Testis (tissue), 2 donors: ENCODE measurements at regions not wholly inside any gene's neighbourhood (a gene's known extent, or its start where the extent isn't known, plus 50 kb on each side); places are given as distances from the start of the nearest gene placed in this dataset.

Experiments used
- DNase-seq: peaks from one replicate; pipeline ENCODE4 v3.0.0-alpha.2; 2019
- H3K27ac ChIP-seq, 2 donors: fragments of 200-600 bp; sonication (generic); one replicate each; pipeline ENCODE4 v1.5.1; 2019
- H3K27me3 ChIP-seq: fragments of 200-600 bp; sonication (generic); one replicate; pipeline ENCODE4 v1.5.1; 2019
- H3K36me3 ChIP-seq: fragments of 200-600 bp; sonication (generic); one replicate; pipeline ENCODE4 v1.5.1; 2017; ENCODE audit warnings: low read depth; ENCODE audit errors: missing control alignments
- H3K4me1 ChIP-seq: fragments of 200-600 bp; sonication (generic); one replicate; pipeline ENCODE4 v1.5.1; 2019
- H3K4me3 ChIP-seq, 2 donors: fragments of 200-600 bp; sonication (generic); one replicate each; pipeline ENCODE4 v1.5.1; 2017 to 2019
- H3K9me3 ChIP-seq: fragments of 200-600 bp; sonication (generic); one replicate; pipeline ENCODE4 v1.5.1; 2017
- CTCF ChIP-seq, 3 experiments: fragments of 450-650 bp in 2 of 3; fragments of 200-600 bp in 1 of 3; sonication (generic) in 1 of 3; IDR thresholded peaks; one replicate each; pipeline ENCODE4 v1.5.1; 2016 to 2019; ENCODE audit warnings: antibody characterized with exemption in 3 of 3, mild to moderate bottlenecking in 2 of 3, moderate library complexity in 1 of 3
- POLR2A ChIP-seq: fragments of 450-650 bp; IDR thresholded peaks from one replicate; pipeline ENCODE4 v1.6.1; 2017; ENCODE audit warnings: antibody characterized with exemption, mild to moderate bottlenecking, moderate library complexity
- WGBS, 2 donors: methylation state at CpG; one replicate each; pipeline ENCODE4 v1.1.5; 2018; 5-methylcytosine and 5-hydroxymethylcytosine counted together
- intact Hi-C: fragments of 100-400 bp; cut with DNase I; formaldehyde crosslinking; loops from one replicate; pipeline ENCODE4 v1.15.1; 2023; ENCODE audit warnings: low total_unique reads

- no peak for TF ChIP-seq CTCF (IDR thresholded peaks at IDR 0.05)
- no peak for TF ChIP-seq POLR2A
Observed at GRCh38 chr5:87949676-87950631, 318.7 kb downstream of the TMEM161B start.

GRCh38 chr5:87948486-87948885 is 320.2 kb downstream of the TMEM161B start:
- intact Hi-C loops, result no loop called here
- Histone ChIP-seq H3K4me3 (no peak overlapping the region), H3K4me1 (no peaks in the 10 kb centered on the region), H3K27me3 (no peaks in the 10 kb centered on the region), H3K36me3 (no peaks in the 10 kb centered on the region), H3K27ac (no peak overlapping the region), H3K9me3 (no peaks in the 10 kb centered on the region)
- no peak for DNase-seq
- TF ChIP-seq POLR2A, result no peak
- no peak for TF ChIP-seq CTCF (IDR thresholded peaks at IDR 0.05)
- 75 to 86% methylated on average over 2 of the region's 2 CpGs for WGBS, 2 donors

More at GRCh38 chr5:87949676-87950631, 318.7 kb downstream of the TMEM161B start:
- intact Hi-C loops, result no loop called here
- no peaks in the 10 kb centered on the region for H3K9me3 ChIP-seq
- H3K4me1 ChIP-seq, result no peaks in the 10 kb centered on the region
- no peaks in the 10 kb centered on the region for H3K27me3 ChIP-seq
- DNase-seq, result no peak
- no peaks in the 10 kb centered on the region for H3K36me3 ChIP-seq
- H3K4me3 ChIP-seq, result no peak overlapping the region
- WGBS, 2 donors, result 50 to 51% methylated on average over 10 of the region's 10 CpGs
- H3K27ac ChIP-seq, result no peak overlapping the region

GRCh38 chr5:87946271-87946670 is 322.4 kb downstream of the TMEM161B start:
- DNase-seq, result no peak
- WGBS, 2 donors, result 40% methylated on average over 4 of the region's 4 CpGs
- H3K9me3 ChIP-seq, result no peaks in the 10 kb centered on the region
- no peaks in the 10 kb centered on the region for H3K27me3 ChIP-seq
- H3K4me3 ChIP-seq, result no peak overlapping the region
- no peak for TF ChIP-seq CTCF (IDR thresholded peaks at IDR 0.05)
- no peak for TF ChIP-seq POLR2A
- no peak overlapping the region for H3K27ac ChIP-seq
- no peaks in the 10 kb centered on the region for H3K36me3 ChIP-seq
- intact Hi-C loops, result no loop called here
- no peaks in the 10 kb centered on the region for H3K4me1 ChIP-seq

- no peak overlapping the region for H3K27ac ChIP-seq
- WGBS, 2 donors, result 86 to 90% methylated on average over 2 of the region's 2 CpGs
- DNase-seq, result no peak
Observed at GRCh38 chr5:87945286-87945650, 323.4 kb downstream of the TMEM161B start.

More at GRCh38 chr5:87945286-87945650, 323.4 kb downstream of the TMEM161B start:
- Histone ChIP-seq H3K9me3 (no peaks in the 10 kb centered on the region), H3K36me3 (no peaks in the 10 kb centered on the region), H3K4me1 (no peaks in the 10 kb centered on the region), H3K27me3 (no peaks in the 10 kb centered on the region), H3K4me3 (no peak overlapping the region)
- no peak for TF ChIP-seq POLR2A
- TF ChIP-seq CTCF (IDR thresholded peaks at IDR 0.05), result no peak
- intact Hi-C loops, result no loop called here
